WI38 (cell line): ENCODE measurements at regions not wholly inside any gene's neighbourhood (a gene's known extent, or its start where the extent isn't known, plus 50 kb on each side); places are given as distances from the start of the nearest gene placed in this dataset.

Experiments
- H3K4me3 ChIP-seq: 2 replicates; pipeline ENCODE4 v1.5.1; 2011; ENCODE audit warnings: low read depth, mild to moderate bottlenecking, control low read depth, low read length
- CTCF ChIP-seq: IDR thresholded peaks from 2 replicates; pipeline ENCODE4 v1.5.1; 2012; ENCODE audit warnings: low read depth, mild to moderate bottlenecking, control low read depth, low read length

DNA sequence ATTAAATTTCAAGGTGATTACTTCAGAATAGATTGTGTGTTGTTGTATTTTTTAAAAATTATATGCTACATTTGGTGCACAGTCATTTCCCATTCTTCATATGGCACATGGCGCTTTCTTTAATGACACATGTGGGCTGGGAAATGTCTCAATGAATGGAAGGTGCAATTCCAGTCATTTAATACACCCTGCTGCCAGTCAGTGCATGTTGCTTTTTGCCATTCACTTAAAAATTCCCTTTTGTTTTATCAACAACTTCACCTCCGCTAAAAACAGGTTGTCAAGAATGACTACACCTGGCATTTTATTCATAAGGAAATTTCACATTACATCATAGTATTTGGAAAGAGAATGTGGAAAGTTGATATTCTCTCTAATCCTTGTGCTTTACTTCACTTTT lies 716.4 kb upstream of the ADAMTS5 start:
- TF ChIP-seq CTCF = no peak
- no peak overlapping the region for H3K4me3 ChIP-seq

GRCh38 chr21:27681841-27682240 lies 715.0 kb upstream of the ADAMTS5 start:
- TF ChIP-seq CTCF = no peak
- H3K4me3 ChIP-seq = no peak overlapping the region

DNA sequence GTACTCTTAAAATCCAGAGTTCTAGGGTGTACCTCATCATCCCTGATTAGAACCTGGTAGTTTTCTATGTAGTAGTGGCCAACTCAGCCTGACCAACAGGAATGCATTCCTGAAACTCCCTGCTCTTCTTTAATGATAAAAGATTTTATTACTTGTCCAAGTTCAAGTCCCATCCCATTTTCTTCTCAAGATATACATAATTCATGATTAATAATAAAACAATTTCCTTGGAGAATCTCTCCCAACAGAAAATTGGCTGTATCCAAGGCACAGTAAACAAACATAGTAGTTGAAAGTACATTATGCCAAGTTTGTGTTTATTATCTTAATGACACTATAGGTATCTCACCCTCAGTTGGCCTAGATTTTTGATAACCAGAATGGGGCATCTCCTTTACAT lies 714.1 kb upstream of the ADAMTS5 start:
- H3K4me3 ChIP-seq = no peak overlapping the region
- no peak for TF ChIP-seq CTCF

GRCh38 chr21:27680181-27680580 lies 713.3 kb upstream of the ADAMTS5 start:
- no peak overlapping the region for H3K4me3 ChIP-seq
- TF ChIP-seq CTCF = no peak

- no peak for TF ChIP-seq CTCF
- H3K4me3 ChIP-seq = no peak overlapping the region
Observed at GRCh38 chr21:27678511-27678910, 711.6 kb upstream of the ADAMTS5 start.

- TF ChIP-seq CTCF = no peak
- no peak overlapping the region for H3K4me3 ChIP-seq
Observed at GRCh38 chr21:27677546-27677945, 710.7 kb upstream of the ADAMTS5 start.

GRCh38 chr21:27675306-27675705 lies 708.4 kb upstream of the ADAMTS5 start:
- no peak for TF ChIP-seq CTCF
- no peak overlapping the region for H3K4me3 ChIP-seq
